Activated CD4-positive, alpha-beta T cell treated with anti-CD3 and anti-CD28 coated beads, Interleukin-2, amount 50 U/mL, for 48 hours (primary cell): ENCODE measurements at regions not wholly inside any gene's neighbourhood (a gene's known extent, or its start where the extent isn't known, plus 50 kb on each side); places are given as distances from the start of the nearest gene placed in this dataset.

Source experiments
- DNase-seq, 2 experiments: peaks; one replicate each; pipeline ENCODE4 v3.0.0-alpha.2; 2020

DNA sequence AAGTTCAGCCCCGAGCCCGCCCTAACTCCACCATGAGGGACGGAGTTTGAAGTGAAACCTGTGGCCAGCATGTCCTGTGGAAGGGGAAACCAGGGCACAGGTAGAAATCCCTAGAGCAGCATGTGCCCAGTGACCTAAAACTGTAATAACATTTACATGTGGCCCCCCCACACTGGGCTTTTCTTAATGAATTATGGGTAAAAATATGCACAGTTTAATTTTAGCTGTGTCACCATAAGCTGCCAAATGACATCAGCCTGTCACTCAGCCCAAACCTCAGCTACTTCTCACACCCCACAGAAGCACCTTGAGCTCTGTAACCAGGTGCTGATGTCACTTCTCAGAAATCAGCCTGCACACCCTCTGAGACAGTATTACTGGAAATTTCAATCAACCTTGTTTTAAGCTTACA is 50.0 kb upstream of the SLC19A1 start:
- DNase-seq = peak; percentile 67 to 75

DNA sequence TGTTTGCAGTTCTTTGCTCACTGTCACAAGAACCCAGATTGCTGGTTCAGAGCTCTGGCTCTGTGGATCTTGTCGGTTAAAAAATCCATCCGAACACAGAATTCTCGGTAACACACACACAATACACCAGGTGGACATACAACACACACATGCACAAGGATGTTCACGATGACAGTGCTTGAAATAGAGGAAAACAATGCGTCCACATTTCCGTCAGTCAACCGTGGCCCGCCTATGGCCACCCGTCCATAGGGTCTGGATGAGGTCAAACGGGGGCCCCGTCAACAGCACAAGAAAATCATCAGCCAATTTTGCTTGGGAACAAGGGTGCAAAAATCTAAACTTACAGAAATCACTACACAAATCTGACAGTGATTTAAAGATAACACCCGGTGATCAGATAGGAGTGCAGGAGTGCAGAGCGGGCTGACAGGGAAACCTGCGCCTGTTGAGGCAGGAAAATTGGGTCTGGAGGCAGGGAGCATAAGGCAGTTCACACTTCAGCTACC is 50.4 kb upstream of the SLC19A1 start:
- no peak for DNase-seq

DNA sequence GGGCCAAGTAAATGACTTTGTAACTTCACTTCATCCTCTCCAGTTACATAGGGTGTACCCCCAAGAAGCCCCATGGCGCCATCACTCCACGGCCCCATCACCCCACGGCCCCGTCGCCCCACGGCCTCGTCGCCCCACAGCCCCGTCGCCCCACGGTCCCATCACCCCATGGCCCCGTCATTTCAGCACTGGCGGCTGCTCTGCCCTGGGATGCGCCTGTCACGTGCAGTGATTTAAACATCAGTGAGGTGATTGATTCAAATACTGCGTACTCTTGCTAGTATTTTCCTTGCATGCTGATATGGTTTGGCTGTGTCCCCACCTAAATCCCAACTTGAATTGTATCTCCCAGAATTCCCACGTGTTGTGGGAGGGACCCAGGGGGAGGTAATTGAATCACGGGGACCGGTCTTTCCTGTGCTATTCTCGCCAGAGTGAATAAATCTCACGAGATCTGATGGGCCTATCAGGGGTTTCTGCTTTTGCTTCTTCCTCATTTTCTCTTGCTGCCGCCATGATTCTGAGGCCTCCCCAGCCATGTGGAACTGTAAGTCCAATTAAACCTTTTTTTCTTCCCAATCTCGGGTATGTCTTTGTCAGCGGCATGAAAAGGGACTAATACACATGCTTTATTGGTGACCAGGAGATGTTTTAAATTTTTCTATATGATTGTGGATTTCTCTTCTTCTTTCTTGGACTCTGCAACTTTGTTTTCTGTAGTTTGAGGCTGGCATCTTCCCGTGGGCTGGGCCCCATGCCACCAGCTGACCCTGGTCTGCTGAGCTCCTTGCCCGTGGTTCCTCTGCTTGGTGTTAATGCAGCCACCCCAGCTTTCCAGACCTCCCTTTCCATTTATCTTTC is 50.1 kb upstream of the PCBP3 start:
- no peak for DNase-seq
